Breast epithelium (tissue), 3 donors: ENCODE measurements at regions not wholly inside any gene's neighbourhood (a gene's known extent, or its start where the extent isn't known, plus 50 kb on each side); places are given as distances from the start of the nearest gene placed in this dataset.

Source experiments
- CTCF ChIP-seq, 3 donors: fragments of 450-650 bp; IDR thresholded peaks; one replicate each; pipeline ENCODE4 v1.5.1; 2016 to 2017; ENCODE audit warnings: antibody characterized with exemption in 3 of 3, mild to moderate bottlenecking in 3 of 3, moderate library complexity in 3 of 3
- POLR2A ChIP-seq: fragments of 450-650 bp; IDR thresholded peaks from one replicate; pipeline ENCODE4 v1.6.1; 2016; ENCODE audit warnings: antibody characterized with exemption, mild to moderate bottlenecking, moderate library complexity

GRCh38 chr9:96069629-96070220 is 194.2 kb downstream of the ERCC6L2 start:
- TF ChIP-seq POLR2A, result no peak
- no peak for TF ChIP-seq CTCF (IDR thresholded peaks at IDR 0.05)
